H1 (cell line): ENCODE measurements at regions not wholly inside any gene's neighbourhood (a gene's known extent, or its start where the extent isn't known, plus 50 kb on each side); places are given as distances from the start of the nearest gene placed in this dataset.

Source experiments
- CHD7 ChIP-seq: fragments of 300-600 bp; sonication (generic); IDR thresholded peaks from 2 replicates; pipeline ENCODE4 v1.7.1; 2012; ENCODE audit warnings: low read length, moderate library complexity, mild to moderate bottlenecking, inconsistent platforms; ENCODE audit not compliant: insufficient replicate concordance
- E2F6 ChIP-seq: IDR thresholded peaks from 2 replicates; pipeline ENCODE4 v1.6.1; 2012; ENCODE audit warnings: inconsistent platforms
- HDAC6 ChIP-seq: IDR thresholded peaks from one replicate; pipeline ENCODE4 v1.7.1; 2012; ENCODE audit warnings: low read depth, mild to moderate bottlenecking, inconsistent platforms, low read length, moderate library complexity
- NRF1 ChIP-seq: IDR thresholded peaks from 2 replicates; pipeline ENCODE4 v1.6.1; 2011; ENCODE audit warnings: mild to moderate bottlenecking, low read depth, low read length, improper control_type of control experiment
- SAP30 ChIP-seq: fragments of 300-600 bp; sonication (generic); IDR thresholded peaks from 2 replicates; pipeline ENCODE4 v1.7.1; 2012; ENCODE audit warnings: low read length, moderate library complexity, mild to moderate bottlenecking, inconsistent platforms; ENCODE audit not compliant: insufficient read depth, insufficient replicate concordance
- TAF7 ChIP-seq: optimal IDR thresholded peaks from 2 replicates; pipeline ENCODE3; 2011; ENCODE audit warnings: low read depth, mild to moderate bottlenecking, inconsistent platforms, low read length, moderate library complexity, borderline replicate concordance
- TF ChIP-seq, protein P1 (sequence below): IDR thresholded peaks from 2 replicates; pipeline ENCODE4 v1.6.1; 2011; ENCODE audit warnings: low read depth, mild to moderate bottlenecking, low read length; ENCODE audit not compliant: insufficient read depth

- TF ChIP-seq CHD7: no peak
- TF ChIP-seq SAP30: no peak
- TF ChIP-seq, protein P1, sequence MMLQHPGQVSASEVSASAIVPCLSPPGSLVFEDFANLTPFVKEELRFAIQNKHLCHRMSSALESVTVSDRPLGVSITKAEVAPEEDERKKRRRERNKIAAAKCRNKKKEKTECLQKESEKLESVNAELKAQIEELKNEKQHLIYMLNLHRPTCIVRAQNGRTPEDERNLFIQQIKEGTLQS: no peak
- TF ChIP-seq HDAC6: no peak
- TF ChIP-seq TAF7: no peak
- TF ChIP-seq NRF1: no peak
- TF ChIP-seq E2F6: no peak
Measured at GRCh38 chr9:124205686-124206352, 51.9 kb upstream of the NEK6 start (continued).
